ENCODE measurements at regions not wholly inside any gene's neighbourhood (a gene's known extent, or its start where the extent isn't known, plus 50 kb on each side); places are given as distances from the start of the nearest gene placed in this dataset.

DNA sequence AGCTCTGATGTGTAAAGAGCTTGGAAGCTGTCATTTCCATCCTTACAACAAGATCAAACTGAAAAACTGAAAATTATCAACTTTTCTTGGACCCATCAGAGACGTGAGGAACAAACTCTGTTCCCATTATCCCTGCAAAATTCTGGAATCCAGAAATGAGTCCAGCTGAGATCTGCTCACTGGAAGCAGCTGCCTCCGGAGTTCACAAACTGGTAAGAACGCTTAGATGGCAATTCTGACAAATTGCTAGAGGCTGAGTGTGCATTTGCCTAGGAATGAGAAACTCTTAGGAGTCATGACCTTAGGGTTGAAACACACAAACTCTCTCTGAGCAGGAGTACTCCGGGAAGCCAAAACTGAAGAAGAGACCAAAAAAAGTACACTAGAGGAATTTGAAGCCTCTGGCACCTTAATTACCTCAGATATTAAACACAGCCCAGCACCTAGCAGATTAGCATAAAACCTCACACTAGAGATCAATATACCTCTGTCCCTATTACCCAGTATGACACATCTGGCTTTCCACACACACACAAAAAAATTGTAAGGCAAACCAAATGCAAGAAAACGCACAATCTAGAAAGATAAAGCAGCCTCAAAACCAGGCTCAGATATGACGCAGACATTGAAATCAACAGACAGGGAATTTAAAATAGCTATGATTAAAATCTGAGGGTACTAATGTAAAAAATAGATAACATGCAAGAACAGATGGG lies 233.5 kb upstream of the SGK1 start:
- TF ChIP-seq, protein P1, sequence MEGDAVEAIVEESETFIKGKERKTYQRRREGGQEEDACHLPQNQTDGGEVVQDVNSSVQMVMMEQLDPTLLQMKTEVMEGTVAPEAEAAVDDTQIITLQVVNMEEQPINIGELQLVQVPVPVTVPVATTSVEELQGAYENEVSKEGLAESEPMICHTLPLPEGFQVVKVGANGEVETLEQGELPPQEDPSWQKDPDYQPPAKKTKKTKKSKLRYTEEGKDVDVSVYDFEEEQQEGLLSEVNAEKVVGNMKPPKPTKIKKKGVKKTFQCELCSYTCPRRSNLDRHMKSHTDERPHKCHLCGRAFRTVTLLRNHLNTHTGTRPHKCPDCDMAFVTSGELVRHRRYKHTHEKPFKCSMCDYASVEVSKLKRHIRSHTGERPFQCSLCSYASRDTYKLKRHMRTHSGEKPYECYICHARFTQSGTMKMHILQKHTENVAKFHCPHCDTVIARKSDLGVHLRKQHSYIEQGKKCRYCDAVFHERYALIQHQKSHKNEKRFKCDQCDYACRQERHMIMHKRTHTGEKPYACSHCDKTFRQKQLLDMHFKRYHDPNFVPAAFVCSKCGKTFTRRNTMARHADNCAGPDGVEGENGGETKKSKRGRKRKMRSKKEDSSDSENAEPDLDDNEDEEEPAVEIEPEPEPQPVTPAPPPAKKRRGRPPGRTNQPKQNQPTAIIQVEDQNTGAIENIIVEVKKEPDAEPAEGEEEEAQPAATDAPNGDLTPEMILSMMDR (IDR thresholded peaks at IDR 0.05; ENCODE audit: low read depth, low read length): no peak
- H3K4me3 ChIP-seq (replicated peaks in 1 of 2; ENCODE audit: low read depth in 2 of 2, low read length in 2 of 2): no peak overlapping the region
- DNase-seq (ENCODE audit: low read depth in 2 of 2): peak; percentile 89 to 92

DNA sequence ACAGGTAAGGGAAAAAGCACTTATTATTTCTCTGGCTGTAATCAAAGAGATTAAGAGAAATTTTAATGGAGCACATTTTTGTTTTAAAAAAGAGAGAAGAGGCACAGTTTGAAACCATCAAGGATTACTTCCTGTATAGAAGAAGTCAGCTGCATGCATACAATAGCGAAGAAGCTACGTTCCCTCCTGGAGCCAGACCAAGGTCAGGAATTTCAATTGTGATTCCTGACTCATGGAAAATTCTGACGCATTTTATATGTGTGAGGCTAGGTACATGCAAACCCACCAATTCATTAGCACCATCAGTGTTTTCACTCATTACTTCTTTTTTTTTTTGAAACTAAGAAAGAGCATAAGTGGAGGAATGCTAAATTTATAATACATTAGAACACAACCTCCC lies 232.7 kb upstream of the SGK1 start:
- H3K4me3 ChIP-seq (replicated peaks in 1 of 2; ENCODE audit: low read depth in 2 of 2, low read length in 2 of 2): no peak overlapping the region
- TF ChIP-seq, protein P1 (IDR thresholded peaks at IDR 0.05; ENCODE audit: low read depth, low read length): no peak
- peak; percentile 78 to 91 for DNase-seq (ENCODE audit: low read depth in 2 of 2)

DNA sequence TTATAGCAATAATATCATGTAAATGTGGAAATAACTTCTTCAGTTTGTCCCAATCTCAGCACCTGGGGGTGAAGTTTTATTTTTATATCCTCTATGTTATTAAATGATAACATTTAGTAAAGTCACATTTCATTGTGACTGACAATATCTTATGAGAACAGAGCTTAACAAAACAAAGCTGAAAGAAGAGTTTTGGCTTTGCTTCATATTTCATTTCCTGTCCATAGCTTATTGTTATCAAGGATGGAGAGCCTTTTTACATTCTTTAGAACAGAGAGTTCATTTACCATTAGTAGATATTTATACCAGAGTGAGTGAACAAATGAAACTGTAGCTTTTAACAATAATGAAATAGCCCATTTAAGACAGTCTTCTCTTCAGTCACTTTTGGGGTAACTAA lies 231.9 kb upstream of the SGK1 start:
- TF ChIP-seq, protein P1 (IDR thresholded peaks at IDR 0.05; ENCODE audit: low read depth, low read length): no peak
- no peak overlapping the region for H3K4me3 ChIP-seq (replicated peaks in 1 of 2; ENCODE audit: low read depth in 2 of 2, low read length in 2 of 2)
- peak; percentile 35 to 54 for DNase-seq (ENCODE audit: low read depth in 2 of 2)

DNA sequence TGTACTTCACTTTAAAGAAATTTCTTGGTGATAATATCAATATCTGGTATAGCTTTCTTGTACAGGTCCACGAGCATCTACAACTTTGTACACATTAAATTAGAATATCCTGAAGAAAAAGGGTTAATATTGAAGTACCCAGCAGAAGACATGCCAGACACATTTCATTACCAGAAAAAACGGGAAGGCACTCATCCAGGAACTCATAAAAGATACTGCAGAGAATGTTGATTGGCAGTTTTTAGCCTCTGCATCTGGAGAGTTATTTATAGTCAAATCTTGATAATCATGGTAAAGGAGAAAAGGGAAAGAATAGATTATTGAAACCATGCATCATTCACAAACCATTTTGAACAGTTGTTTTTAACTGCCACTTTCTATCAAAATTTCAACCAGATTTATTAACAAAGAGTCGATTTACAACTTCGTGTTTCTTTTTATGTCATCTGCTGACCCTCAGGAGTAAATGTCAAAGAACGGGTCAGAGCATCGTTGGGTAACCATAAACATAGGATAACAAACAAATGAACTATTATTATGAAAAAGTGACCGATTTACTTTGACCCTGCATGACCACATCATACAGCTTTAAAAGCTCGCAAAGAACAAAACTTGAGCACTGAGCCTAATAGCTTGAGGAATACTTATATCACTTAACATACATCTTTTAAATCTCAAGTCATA lies 229.2 kb upstream of the SGK1 start:
- TF ChIP-seq, protein P1 (IDR thresholded peaks at IDR 0.05; ENCODE audit: low read depth, low read length): no peak
- no peak overlapping the region for H3K4me3 ChIP-seq (replicated peaks in 1 of 2; ENCODE audit: low read depth in 2 of 2, low read length in 2 of 2)
- no peak for DNase-seq (ENCODE audit: low read depth in 2 of 2)

DNA sequence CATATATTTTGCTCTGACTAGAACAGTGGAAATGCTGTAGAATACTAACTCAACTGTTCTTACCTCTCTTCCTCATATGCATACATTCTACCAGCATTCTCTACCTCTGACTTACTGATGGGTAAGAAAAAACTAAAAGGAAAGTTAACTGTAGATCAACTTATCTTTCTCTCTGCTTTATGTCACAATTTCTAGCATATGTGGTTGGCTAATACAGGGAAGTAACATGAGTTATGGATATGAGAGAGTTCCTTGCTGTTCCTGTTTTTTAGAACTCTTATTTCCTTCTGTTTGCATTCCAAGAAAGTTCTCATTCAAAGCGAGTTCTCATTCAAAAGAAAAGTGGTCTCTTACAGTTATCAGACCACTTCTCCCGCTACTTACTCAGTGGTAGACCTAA lies 226.8 kb upstream of the SGK1 start:
- TF ChIP-seq, protein P1 (IDR thresholded peaks at IDR 0.05; ENCODE audit: low read depth, low read length): no peak
- no peak for DNase-seq (ENCODE audit: low read depth in 2 of 2)
- no peak overlapping the region for H3K4me3 ChIP-seq (replicated peaks in 1 of 2; ENCODE audit: low read depth in 2 of 2, low read length in 2 of 2)

DNA sequence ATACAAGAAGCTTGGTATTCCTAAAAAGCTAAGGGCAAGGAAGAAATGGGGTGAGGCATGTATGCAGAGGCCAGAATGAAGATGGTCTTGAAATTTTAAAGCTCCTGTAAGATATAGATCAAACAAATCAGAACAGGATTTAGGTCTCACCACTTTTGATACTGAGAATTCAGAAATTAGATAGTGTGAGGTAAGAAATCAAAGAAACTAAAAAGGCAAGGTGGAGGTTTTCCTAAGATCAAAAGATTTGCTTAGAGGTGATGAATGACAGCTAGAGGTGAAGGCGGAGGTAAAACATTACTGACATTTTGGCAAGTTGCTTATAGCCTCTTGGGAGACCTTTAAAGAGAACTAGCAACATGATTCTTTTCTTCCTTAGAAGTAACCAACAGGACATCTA lies 225.2 kb upstream of the SGK1 start:
- DNase-seq (ENCODE audit: low read depth in 2 of 2): no peak
- H3K4me3 ChIP-seq (replicated peaks in 1 of 2; ENCODE audit: low read depth in 2 of 2, low read length in 2 of 2): no peak overlapping the region
- TF ChIP-seq, protein P1 (IDR thresholded peaks at IDR 0.05; ENCODE audit: low read depth, low read length): no peak

Measured in cardiac fibroblast (primary cell).